GM21723 (cell line): ENCODE measurements at regions not wholly inside any gene's neighbourhood (a gene's known extent, or its start where the extent isn't known, plus 50 kb on each side); places are given as distances from the start of the nearest gene placed in this dataset.

Experiments
- ATAC-seq: cut with Tn5 transposase; IDR thresholded peaks from one replicate; pipeline ENCODE4 v1.9.1; 2021; ENCODE audit warnings: mild to moderate bottlenecking, moderate library complexity; ENCODE audit not compliant: unreplicated experiment

GRCh38 chrX:42530027-42530426 is 247.9 kb downstream of the PPP1R2C start:
- ATAC-seq: no peak

GRCh38 chrX:42524379-42524778 is 253.6 kb downstream of the PPP1R2C start:
- no peak for ATAC-seq

- ATAC-seq: no peak
These were observed 258.2 kb downstream of the PPP1R2C start for GRCh38 chrX:42519666-42520231.

GRCh38 chrX:42515939-42516338 is 262.0 kb downstream of the PPP1R2C start:
- no peak for ATAC-seq

GRCh38 chrX:42505016-42505415 is 272.9 kb downstream of the PPP1R2C start:
- no peak for ATAC-seq

GRCh38 chrX:42499620-42500019 is 278.3 kb downstream of the PPP1R2C start:
- no peak for ATAC-seq

- no peak for ATAC-seq
These were observed 280.6 kb downstream of the PPP1R2C start for GRCh38 chrX:42497356-42497755.

GRCh38 chrX:42496239-42496638 is 281.7 kb downstream of the PPP1R2C start:
- ATAC-seq: no peak

GRCh38 chrX:42495139-42495538 is 282.8 kb downstream of the PPP1R2C start:
- ATAC-seq: no peak

- no peak for ATAC-seq
These were observed 286.6 kb downstream of the PPP1R2C start for GRCh38 chrX:42491137-42491907.

- ATAC-seq: no peak
These were observed 287.9 kb downstream of the PPP1R2C start for GRCh38 chrX:42490111-42490510.

- ATAC-seq: no peak
These were observed 292.4 kb downstream of the PPP1R2C start for GRCh38 chrX:42485601-42486000.

- no peak for ATAC-seq
These were observed 293.7 kb downstream of the PPP1R2C start for GRCh38 chrX:42484233-42484632.

- no peak for ATAC-seq
These were observed 300.6 kb downstream of the PPP1R2C start for GRCh38 chrX:42477396-42477795.

- ATAC-seq: no peak
These were observed 305.2 kb downstream of the PPP1R2C start for GRCh38 chrX:42472727-42473126.

GRCh38 chrX:42466332-42467046 is 311.5 kb downstream of the PPP1R2C start:
- ATAC-seq: no peak

- ATAC-seq: no peak
These were observed 312.1 kb downstream of the PPP1R2C start for GRCh38 chrX:42465821-42466220.

- ATAC-seq: no peak
These were observed 314.1 kb downstream of the PPP1R2C start for GRCh38 chrX:42463706-42464490.

GRCh38 chrX:42462917-42463316 is 315.0 kb downstream of the PPP1R2C start:
- no peak for ATAC-seq

GRCh38 chrX:42460706-42461105 is 317.3 kb downstream of the PPP1R2C start:
- no peak for ATAC-seq

GRCh38 chrX:42459735-42460134 is 318.2 kb downstream of the PPP1R2C start:
- no peak for ATAC-seq
